HG02852 (cell line): ENCODE measurements at regions not wholly inside any gene's neighbourhood (a gene's known extent, or its start where the extent isn't known, plus 50 kb on each side); places are given as distances from the start of the nearest gene placed in this dataset.
A peak's percentile ranks its signal among the peaks of the same experiment; 100 is the strongest.

ENCODE experiments used
- ATAC-seq: cut with Tn5 transposase; IDR thresholded peaks from one replicate; pipeline ENCODE4 v1.9.1; 2021; ENCODE audit warnings: mild to moderate bottlenecking, moderate library complexity; ENCODE audit not compliant: unreplicated experiment

DNA sequence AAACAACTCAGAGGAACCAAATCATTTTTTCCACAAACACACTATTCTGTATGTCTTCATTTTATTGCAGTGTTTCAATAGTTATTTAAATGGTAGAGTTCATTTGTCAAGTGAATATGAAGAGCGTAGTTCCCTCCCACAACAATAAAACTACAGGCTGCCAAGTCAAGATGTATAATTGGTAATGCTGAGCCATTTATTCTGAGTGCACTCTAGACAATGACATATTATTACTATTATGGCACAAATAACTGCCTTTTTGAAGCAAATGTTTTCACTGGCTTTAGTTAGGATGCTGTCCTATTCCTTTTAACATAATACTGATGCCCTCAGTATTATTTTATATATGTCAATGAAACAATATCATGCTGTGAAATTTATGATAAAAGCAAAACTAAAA is 102.7 kb upstream of the PCDH15 start:
- no peak for ATAC-seq

DNA sequence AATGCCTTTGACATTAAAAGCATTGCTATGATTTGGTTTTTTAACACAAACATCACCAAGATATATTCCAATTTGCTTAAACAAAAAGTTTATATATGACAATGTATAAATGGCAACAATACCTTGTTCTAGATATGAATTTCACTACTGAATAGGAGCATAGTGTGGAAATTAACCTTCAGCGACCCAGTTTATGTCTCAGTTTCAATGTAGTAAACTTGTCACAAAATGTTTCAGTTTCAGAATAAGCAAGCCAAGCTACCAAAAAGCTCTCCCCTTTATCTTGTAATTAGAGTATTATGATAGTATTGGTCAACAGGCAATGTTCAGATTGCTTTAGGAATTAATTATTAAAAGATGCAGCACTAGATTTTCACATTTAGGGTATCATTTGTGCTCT is 99.6 kb upstream of the PCDH15 start:
- ATAC-seq: peak; percentile 79

DNA sequence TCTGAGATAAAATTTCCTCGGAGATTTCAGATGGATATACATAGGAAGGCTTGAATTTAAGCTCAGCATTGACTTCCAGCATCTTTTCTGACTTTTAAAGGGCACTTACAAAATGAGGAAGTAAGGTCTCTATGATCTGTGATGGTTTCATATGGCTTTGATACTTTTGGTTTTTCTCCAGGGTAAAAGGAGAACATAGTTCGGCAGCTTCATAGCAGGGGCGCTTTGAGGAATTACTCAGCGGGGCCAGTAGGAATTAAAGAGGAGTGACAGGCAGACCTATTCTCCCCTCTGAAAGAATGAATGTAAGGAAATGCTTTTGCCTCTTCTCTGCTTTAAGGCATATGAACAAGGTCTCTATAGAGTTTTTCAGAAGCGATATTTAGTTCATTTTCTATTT is 80.0 kb upstream of the PCDH15 start:
- no peak for ATAC-seq

DNA sequence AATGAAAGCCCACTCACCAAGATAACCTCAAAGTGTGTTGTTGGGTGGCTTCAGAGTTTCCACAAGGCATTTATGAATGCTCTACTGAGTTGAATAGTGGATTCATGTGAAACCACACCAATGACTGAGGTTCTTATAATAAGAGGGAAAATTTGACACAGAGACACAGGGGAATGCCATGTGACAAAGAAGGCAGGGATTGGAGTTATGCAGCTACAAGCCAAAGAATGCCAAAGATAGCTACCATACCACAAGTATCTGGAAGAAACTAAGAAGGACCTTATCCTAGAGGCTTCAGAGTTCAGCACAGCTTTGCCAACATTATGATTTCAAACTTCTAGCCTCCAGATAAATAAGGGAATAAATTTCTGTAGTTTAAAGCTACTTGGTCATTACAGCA is 68.0 kb upstream of the PCDH15 start:
- ATAC-seq: no peak

DNA sequence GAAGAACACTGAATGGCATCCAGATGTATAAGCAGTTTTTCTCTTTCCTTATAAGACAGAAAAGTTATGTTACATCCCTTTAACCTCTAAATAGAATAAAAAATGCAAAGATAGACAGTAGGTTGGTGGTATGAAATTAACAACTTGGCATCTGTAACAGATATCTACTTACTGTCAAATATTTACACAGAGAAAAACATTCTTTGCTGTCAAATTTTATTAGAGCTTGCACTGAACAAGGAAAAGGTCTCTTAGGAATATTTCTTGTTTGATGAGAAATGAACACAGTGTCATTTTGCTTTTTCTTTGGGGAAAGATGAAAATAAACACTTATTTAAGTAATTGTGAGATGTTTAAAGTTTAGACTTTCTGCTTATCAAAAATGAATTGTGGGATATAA is 65.6 kb upstream of the PCDH15 start:
- ATAC-seq: no peak

DNA sequence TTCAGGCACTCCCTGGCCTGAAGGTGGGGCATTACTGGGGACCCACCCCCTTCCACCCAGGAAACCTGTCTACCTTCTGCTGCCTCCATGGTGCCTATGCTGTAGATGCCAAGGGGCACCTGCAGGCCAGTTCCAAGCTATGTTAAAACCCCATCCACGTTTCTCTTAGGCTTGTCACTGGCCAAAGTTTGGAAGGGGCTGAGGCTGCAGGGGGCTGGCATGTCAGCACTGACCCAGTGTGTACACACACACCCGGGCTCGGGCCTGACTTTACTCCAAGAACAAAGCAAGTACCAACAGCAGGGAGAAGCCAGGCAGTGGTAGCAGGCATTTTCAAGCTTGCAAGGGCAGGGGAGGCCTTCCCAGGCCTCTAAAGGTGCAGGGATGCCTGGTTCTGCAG is 53.8 kb upstream of the PCDH15 start:
- no peak for ATAC-seq

DNA sequence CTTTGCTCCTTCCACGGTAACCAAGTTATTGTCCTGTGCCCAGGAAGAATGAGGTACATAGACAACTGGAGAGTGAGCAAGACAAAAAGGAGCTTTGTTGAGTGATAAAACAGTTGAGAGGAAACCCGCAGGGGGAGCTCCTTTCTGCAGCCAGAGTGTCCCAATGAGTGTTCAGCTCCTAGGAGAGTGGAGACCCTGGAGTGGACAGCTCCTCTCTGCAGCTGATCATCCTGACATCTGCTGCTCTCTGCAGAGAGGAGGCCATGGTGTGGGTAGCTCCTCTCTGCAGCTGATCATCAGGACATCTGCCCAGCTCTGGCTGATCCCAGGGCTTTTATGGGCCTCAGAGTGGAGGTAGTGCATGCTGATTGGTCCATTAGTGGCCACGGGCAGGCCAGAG is 53.4 kb upstream of the PCDH15 start:
- ATAC-seq: no peak

DNA sequence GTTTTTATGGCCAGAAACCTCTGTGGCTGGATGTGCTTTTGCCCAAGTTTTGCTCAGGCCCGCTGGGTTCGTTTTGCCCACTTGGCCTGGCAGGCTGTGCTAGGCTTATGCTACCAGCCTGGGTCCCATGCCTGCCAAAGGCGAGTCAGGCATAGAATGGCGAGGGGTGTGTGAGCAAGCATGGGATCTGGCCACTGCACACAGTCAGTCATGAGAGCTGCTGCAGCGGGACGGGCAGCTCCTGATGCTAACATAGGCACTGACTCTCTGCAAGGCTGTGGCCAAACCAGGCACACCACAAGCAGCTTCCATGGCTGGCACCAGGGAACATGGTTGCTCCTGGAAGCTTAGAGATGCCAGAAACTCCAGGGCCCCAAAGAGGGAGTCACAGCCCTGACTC is 52.9 kb upstream of the PCDH15 start:
- no peak for ATAC-seq
